Esophagus squamous epithelium (tissue), 4 donors: ENCODE measurements at regions not wholly inside any gene's neighbourhood (a gene's known extent, or its start where the extent isn't known, plus 50 kb on each side); places are given as distances from the start of the nearest gene placed in this dataset.

Source experiments
- POLR2A ChIP-seq, 4 donors: fragments of 450-650 bp; IDR thresholded peaks; one replicate each; pipeline ENCODE4 v1.6.1; 2017; ENCODE audit warnings: antibody characterized with exemption in 4 of 4, mild to moderate bottlenecking in 4 of 4, moderate library complexity in 3 of 4
- TF ChIP-seq, protein P1 (sequence below), 6 experiments: fragments of 450-650 bp in 4 of 6; fragments of 200-600 bp in 2 of 6; sonication (generic) in 2 of 6; IDR thresholded peaks; one replicate each; pipeline ENCODE4 v1.5.1; 2016 to 2019; ENCODE audit warnings: antibody characterized with exemption in 6 of 6, mild to moderate bottlenecking in 4 of 6, moderate library complexity in 4 of 6

DNA sequence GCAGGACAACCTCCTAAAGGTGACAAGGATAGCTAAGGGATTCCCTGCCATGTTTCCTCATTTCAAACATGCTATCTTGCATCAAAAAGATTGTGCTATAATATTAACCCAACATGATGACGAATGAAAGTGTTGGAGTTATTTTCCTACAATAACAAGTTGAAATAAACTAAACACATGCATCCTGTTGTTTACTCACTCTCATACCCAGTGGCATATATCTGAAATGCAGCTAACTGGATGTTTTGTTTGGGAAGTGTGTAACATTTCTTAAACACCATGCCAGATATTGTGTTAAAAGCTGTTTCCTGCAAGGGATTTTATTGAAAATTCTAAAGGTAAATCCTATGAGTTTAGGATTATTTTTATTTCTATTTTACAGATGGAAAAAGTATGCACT is 139.6 kb downstream of the TFPI2 start:
- TF ChIP-seq POLR2A (IDR thresholded peaks at IDR 0.05): no peak
- TF ChIP-seq, protein P1, sequence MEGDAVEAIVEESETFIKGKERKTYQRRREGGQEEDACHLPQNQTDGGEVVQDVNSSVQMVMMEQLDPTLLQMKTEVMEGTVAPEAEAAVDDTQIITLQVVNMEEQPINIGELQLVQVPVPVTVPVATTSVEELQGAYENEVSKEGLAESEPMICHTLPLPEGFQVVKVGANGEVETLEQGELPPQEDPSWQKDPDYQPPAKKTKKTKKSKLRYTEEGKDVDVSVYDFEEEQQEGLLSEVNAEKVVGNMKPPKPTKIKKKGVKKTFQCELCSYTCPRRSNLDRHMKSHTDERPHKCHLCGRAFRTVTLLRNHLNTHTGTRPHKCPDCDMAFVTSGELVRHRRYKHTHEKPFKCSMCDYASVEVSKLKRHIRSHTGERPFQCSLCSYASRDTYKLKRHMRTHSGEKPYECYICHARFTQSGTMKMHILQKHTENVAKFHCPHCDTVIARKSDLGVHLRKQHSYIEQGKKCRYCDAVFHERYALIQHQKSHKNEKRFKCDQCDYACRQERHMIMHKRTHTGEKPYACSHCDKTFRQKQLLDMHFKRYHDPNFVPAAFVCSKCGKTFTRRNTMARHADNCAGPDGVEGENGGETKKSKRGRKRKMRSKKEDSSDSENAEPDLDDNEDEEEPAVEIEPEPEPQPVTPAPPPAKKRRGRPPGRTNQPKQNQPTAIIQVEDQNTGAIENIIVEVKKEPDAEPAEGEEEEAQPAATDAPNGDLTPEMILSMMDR (IDR thresholded peaks at IDR 0.05): no peak
